ENCODE measurements at regions not wholly inside any gene's neighbourhood (a gene's known extent, or its start where the extent isn't known, plus 50 kb on each side); places are given as distances from the start of the nearest gene placed in this dataset.

- Histone ChIP-seq H3K4me1 (ENCODE audit: control insufficient read depth, low read depth, low read length) (no peaks in the 10 kb centered on the region), H3K4me3 (ENCODE audit: low read length) (no peak overlapping the region), H3K9ac (ENCODE audit: low read length) (no peak overlapping the region), H3K36me3 (ENCODE audit: control insufficient read depth, low read depth, low read length) (no peaks in the 10 kb centered on the region), H3K27ac (ENCODE audit: low read length) (no peak overlapping the region), H3K27me3 (ENCODE audit: control insufficient read depth, insufficient read depth, low read length) (no peaks in the 10 kb centered on the region), H3K9me3 (ENCODE audit: control insufficient read depth, low read depth, low read length) (peaks cover 9% of the 10 kb centered on the region)
These were observed 58.5 kb downstream of the MAIP1 start for GRCh38 chr2:200013906-200014305.

- Histone ChIP-seq H3K27ac (ENCODE audit: low read length) (no peak overlapping the region), H3K9ac (ENCODE audit: low read length) (no peak overlapping the region), H3K4me1 (ENCODE audit: control insufficient read depth, low read depth, low read length) (peaks cover 3% of the 10 kb centered on the region), H3K9me3 (ENCODE audit: control insufficient read depth, low read depth, low read length) (peaks cover 2% of the 10 kb centered on the region), H3K27me3 (ENCODE audit: control insufficient read depth, insufficient read depth, low read length) (no peaks in the 10 kb centered on the region), H3K36me3 (ENCODE audit: control insufficient read depth, low read depth, low read length) (no peaks in the 10 kb centered on the region), H3K4me3 (ENCODE audit: low read length) (no peak overlapping the region)
These were observed 66.2 kb downstream of the MAIP1 start for GRCh38 chr2:200021449-200022114.

- H3K9me3 ChIP-seq (ENCODE audit: control insufficient read depth, low read depth, low read length) = no peaks in the 10 kb centered on the region
- H3K9ac ChIP-seq (ENCODE audit: low read length) = no peak overlapping the region
- peaks cover 3% of the 10 kb centered on the region for H3K4me1 ChIP-seq (ENCODE audit: control insufficient read depth, low read depth, low read length)
- no peak overlapping the region for H3K27ac ChIP-seq (ENCODE audit: low read length)
- H3K36me3 ChIP-seq (ENCODE audit: control insufficient read depth, low read depth, low read length) = no peaks in the 10 kb centered on the region
- no peak overlapping the region for H3K4me3 ChIP-seq (ENCODE audit: low read length)
- no peaks in the 10 kb centered on the region for H3K27me3 ChIP-seq (ENCODE audit: control insufficient read depth, insufficient read depth, low read length)
These were observed 67.1 kb downstream of the MAIP1 start for GRCh38 chr2:200022511-200022910.

- Histone ChIP-seq H3K9ac (ENCODE audit: low read length) (no peak overlapping the region), H3K36me3 (ENCODE audit: control insufficient read depth, low read depth, low read length) (no peaks in the 10 kb centered on the region), H3K27ac (ENCODE audit: low read length) (no peak overlapping the region), H3K4me3 (ENCODE audit: low read length) (no peak overlapping the region), H3K9me3 (ENCODE audit: control insufficient read depth, low read depth, low read length) (no peaks in the 10 kb centered on the region), H3K27me3 (ENCODE audit: control insufficient read depth, insufficient read depth, low read length) (no peaks in the 10 kb centered on the region), H3K4me1 (ENCODE audit: control insufficient read depth, low read depth, low read length) (peaks cover 3% of the 10 kb centered on the region)
These were observed 68.2 kb downstream of the MAIP1 start for GRCh38 chr2:200023570-200023969.

GRCh38 chr2:200025717-200026116 lies 70.3 kb downstream of the MAIP1 start:
- Histone ChIP-seq H3K27ac (ENCODE audit: low read length) (no peak overlapping the region), H3K9me3 (ENCODE audit: control insufficient read depth, low read depth, low read length) (no peaks in the 10 kb centered on the region), H3K27me3 (ENCODE audit: control insufficient read depth, insufficient read depth, low read length) (no peaks in the 10 kb centered on the region), H3K36me3 (ENCODE audit: control insufficient read depth, low read depth, low read length) (no peaks in the 10 kb centered on the region), H3K4me3 (ENCODE audit: low read length) (no peak overlapping the region), H3K9ac (ENCODE audit: low read length) (no peak overlapping the region), H3K4me1 (ENCODE audit: control insufficient read depth, low read depth, low read length) (peaks cover 3% of the 10 kb centered on the region)

- Histone ChIP-seq H3K27me3 (ENCODE audit: control insufficient read depth, insufficient read depth, low read length) (no peaks in the 10 kb centered on the region), H3K9me3 (ENCODE audit: control insufficient read depth, low read depth, low read length) (no peaks in the 10 kb centered on the region), H3K4me3 (ENCODE audit: low read length) (no peak overlapping the region), H3K36me3 (ENCODE audit: control insufficient read depth, low read depth, low read length) (no peaks in the 10 kb centered on the region), H3K27ac (ENCODE audit: low read length) (no peak overlapping the region), H3K4me1 (ENCODE audit: control insufficient read depth, low read depth, low read length) (peaks cover 3% of the 10 kb centered on the region), H3K9ac (ENCODE audit: low read length) (no peak overlapping the region)
These were observed 71.2 kb downstream of the MAIP1 start for GRCh38 chr2:200026332-200027230.

GRCh38 chr2:200028998-200029397 lies 73.6 kb downstream of the MAIP1 start:
- H3K9ac ChIP-seq (ENCODE audit: low read length) = no peak overlapping the region
- H3K27ac ChIP-seq (ENCODE audit: low read length) = no peak overlapping the region
- H3K9me3 ChIP-seq (ENCODE audit: control insufficient read depth, low read depth, low read length) = no peaks in the 10 kb centered on the region
- H3K4me1 ChIP-seq (ENCODE audit: control insufficient read depth, low read depth, low read length) = peaks cover 3% of the 10 kb centered on the region
- H3K36me3 ChIP-seq (ENCODE audit: control insufficient read depth, low read depth, low read length) = no peaks in the 10 kb centered on the region
- no peak overlapping the region for H3K4me3 ChIP-seq (ENCODE audit: low read length)
- no peaks in the 10 kb centered on the region for H3K27me3 ChIP-seq (ENCODE audit: control insufficient read depth, insufficient read depth, low read length)

DNA sequence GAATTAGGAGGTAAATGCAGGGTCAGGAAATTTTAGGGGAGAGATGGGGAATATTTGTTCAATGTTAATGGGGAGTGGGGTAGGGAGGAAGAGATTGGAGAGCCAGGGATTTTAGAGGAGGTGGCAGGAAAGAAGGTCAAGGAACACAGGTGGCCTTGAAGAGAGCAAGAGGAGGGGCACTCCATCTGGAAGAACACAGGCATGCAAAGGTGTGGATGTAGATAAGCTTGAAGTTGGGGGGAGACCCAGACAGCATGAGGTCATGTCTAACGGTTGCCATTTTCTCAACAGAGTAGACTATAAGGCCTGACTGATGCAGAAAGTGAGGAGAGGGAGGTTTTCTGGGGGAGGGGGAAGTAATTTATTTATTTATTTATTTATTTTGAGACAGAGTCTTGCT lies 77.5 kb downstream of the MAIP1 start:
- H3K4me3 ChIP-seq (ENCODE audit: low read length) = no peak overlapping the region
- H3K9me3 ChIP-seq (ENCODE audit: control insufficient read depth, low read depth, low read length) = no peaks in the 10 kb centered on the region
- H3K9ac ChIP-seq (ENCODE audit: low read length) = no peak overlapping the region
- H3K27me3 ChIP-seq (ENCODE audit: control insufficient read depth, insufficient read depth, low read length) = no peaks in the 10 kb centered on the region
- no peaks in the 10 kb centered on the region for H3K36me3 ChIP-seq (ENCODE audit: control insufficient read depth, low read depth, low read length)
- no peaks in the 10 kb centered on the region for H3K4me1 ChIP-seq (ENCODE audit: control insufficient read depth, low read depth, low read length)
- no peak overlapping the region for H3K27ac ChIP-seq (ENCODE audit: low read length)

- Histone ChIP-seq H3K4me3 (ENCODE audit: low read length) (no peak overlapping the region), H3K9ac (ENCODE audit: low read length) (no peak overlapping the region), H3K4me1 (ENCODE audit: control insufficient read depth, low read depth, low read length) (no peaks in the 10 kb centered on the region), H3K27me3 (ENCODE audit: control insufficient read depth, insufficient read depth, low read length) (no peaks in the 10 kb centered on the region), H3K36me3 (ENCODE audit: control insufficient read depth, low read depth, low read length) (no peaks in the 10 kb centered on the region), H3K27ac (ENCODE audit: low read length) (no peak overlapping the region), H3K9me3 (ENCODE audit: control insufficient read depth, low read depth, low read length) (no peaks in the 10 kb centered on the region)
These were observed 78.5 kb downstream of the MAIP1 start for GRCh38 chr2:200033929-200034328.

DNA sequence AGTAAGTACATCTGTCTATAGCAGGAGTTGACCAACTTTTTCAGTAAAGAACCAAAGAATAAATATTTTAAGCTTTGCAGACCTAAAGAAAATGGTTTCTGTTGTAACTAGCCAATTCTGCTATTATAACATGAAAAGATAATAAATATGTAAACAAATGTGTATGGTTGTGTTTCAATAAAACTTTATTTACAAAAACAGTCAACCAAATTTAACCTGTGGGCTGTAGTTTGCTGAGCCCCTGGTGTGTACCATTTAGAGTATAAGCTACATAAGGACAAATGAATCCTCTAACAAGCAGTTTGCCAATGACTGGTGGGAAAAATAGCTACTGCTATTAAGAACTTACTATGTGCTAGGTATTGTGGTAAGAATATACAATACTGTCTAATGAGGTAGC lies 79.4 kb downstream of the MAIP1 start:
- Histone ChIP-seq H3K36me3 (ENCODE audit: control insufficient read depth, low read depth, low read length) (no peaks in the 10 kb centered on the region), H3K4me3 (ENCODE audit: low read length) (no peak overlapping the region), H3K9me3 (ENCODE audit: control insufficient read depth, low read depth, low read length) (no peaks in the 10 kb centered on the region), H3K4me1 (ENCODE audit: control insufficient read depth, low read depth, low read length) (peaks cover 5% of the 10 kb centered on the region), H3K9ac (ENCODE audit: low read length) (no peak overlapping the region), H3K27ac (ENCODE audit: low read length) (no peak overlapping the region), H3K27me3 (ENCODE audit: control insufficient read depth, insufficient read depth, low read length) (no peaks in the 10 kb centered on the region)

- no peaks in the 10 kb centered on the region for H3K9me3 ChIP-seq (ENCODE audit: control insufficient read depth, low read depth, low read length)
- peaks cover 6% of the 10 kb centered on the region for H3K4me1 ChIP-seq (ENCODE audit: control insufficient read depth, low read depth, low read length)
- H3K27ac ChIP-seq (ENCODE audit: low read length) = no peak overlapping the region
- no peak overlapping the region for H3K4me3 ChIP-seq (ENCODE audit: low read length)
- no peaks in the 10 kb centered on the region for H3K27me3 ChIP-seq (ENCODE audit: control insufficient read depth, insufficient read depth, low read length)
- no peak overlapping the region for H3K9ac ChIP-seq (ENCODE audit: low read length)
- H3K36me3 ChIP-seq (ENCODE audit: control insufficient read depth, low read depth, low read length) = no peaks in the 10 kb centered on the region
These were observed 84.6 kb downstream of the MAIP1 start for GRCh38 chr2:200039724-200040650.
